KG1 (cell line): ENCODE measurements at regions not wholly inside any gene's neighbourhood (a gene's known extent, or its start where the extent isn't known, plus 50 kb on each side); places are given as distances from the start of the nearest gene placed in this dataset.
"Not testable (repeated sequence)": the region's sequence is repeated elsewhere in the genome, so short reads cannot be mapped to it uniquely, and the experiment has no call there.

Experiments
- DNase-seq: peaks from one replicate; lab custom pipeline; 2025; lab: John Stamatoyannopoulos, UW

DNA sequence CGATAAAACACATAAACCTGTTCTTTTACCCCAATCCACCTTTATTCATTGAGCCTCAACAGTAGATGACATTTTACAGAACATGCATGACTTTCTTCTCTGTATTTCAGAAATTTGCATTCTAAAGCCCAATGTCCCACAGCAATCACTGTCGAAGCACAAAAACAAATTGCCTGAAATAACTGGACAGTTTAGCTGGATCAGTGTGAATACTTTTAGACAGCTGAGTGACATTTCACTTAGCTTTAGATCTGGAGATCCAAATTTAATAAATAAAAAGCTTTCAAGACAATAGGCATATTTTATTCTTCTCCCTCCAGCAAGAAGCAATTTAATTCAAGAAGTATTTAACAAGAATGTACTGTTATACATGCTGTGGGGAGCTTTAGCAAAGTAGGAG is 109.1 kb upstream of the FSCB start:
- no peak for DNase-seq

DNA sequence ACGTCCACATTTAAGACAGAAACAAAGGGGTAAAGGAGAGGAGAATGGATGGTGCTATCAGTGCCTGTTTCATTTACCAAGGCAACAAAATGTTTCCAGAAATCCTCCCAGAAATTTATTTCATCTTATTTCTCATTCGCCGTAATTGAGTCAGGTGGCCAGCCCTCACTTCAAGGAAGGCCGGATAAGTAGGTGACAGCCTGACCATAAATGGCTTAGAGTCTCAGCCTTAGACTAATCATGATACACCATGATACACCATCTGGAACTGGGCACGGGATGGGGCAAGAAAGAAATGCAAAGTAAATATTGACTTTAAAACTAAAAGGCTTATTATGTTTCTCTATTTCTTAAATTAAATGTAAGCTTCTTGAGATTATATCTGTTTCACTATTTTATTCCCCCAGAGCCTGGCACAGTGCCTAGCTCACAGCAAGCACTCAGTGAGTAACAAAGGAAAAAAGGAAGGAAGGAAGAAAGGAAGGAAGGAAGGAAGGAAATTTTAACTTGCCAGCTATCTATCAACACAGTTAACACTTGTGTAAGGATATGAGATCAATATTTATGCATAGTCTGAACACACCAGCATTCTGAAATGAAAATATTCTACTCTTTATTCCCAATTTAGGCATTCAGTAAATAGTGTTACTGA is 106.1 kb upstream of the FSCB start:
- no peak for DNase-seq

DNA sequence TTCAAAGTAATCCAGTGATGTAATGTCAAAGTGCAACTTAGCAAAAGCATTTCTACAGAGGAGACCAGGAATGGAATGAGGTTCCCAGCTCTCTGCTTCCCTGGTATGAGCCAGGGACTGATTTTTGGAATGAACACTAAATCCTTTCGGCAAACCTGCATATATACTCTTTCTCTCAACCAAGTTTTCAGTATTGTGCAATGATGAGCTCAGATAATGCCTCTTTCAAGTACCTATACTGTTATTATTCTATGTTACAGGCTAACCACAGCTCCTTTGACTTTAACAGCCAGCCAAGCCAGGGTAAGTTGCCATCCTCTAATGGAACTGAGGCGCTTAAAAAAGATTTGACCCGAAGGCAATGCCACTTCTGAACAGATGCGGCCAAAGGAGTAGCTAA is 104.9 kb upstream of the FSCB start:
- DNase-seq, result no peak

DNA sequence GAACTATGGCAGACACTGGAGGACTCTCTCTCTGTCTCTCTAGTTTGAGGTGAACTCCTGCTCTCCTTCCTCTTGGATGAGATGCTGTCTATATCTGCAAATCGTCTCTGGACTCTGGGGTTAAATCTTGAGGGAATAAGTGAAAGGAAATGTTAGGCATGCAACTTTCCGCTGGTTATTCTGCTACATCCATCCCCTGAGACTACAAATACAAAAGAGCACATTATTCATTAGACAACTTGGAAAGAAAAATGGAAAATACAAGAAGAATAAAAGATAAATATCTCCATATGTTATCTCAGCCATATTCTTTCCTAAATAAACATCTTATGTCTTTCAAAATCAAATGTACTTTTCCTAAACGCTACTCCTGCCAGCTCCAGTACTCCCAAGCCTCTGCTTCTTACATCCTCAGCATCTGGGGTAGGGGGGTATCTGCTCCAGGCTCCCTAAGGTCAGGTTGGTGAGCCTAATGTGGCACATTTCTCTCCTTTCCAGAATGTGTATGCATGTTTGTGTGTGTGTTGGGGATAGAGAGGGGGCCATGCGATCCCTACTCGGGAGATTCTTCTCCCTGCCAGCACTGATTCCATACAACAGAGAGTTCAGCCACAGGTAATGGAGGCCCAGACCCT is 102.9 kb upstream of the FSCB start:
- no peak for DNase-seq

DNA sequence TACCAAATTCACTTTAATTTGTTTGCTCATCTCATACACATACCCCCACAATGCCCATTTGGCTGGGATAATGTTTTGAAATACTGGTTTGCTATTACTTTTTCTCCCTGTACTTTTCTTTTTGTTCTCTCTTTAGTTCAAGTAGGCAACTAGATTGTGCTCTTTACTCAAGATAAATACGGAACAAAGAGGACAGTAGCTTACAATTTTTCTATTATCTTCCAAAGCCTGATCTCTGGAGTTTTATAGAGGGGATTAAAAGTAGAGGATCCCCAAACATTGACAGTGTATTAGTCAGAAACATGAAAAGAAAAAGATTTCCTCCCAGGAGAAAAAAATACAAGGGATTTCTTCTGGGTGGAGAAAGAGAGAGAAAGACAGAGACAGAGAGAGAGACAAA is 102.1 kb upstream of the FSCB start:
- DNase-seq, result no peak

DNA sequence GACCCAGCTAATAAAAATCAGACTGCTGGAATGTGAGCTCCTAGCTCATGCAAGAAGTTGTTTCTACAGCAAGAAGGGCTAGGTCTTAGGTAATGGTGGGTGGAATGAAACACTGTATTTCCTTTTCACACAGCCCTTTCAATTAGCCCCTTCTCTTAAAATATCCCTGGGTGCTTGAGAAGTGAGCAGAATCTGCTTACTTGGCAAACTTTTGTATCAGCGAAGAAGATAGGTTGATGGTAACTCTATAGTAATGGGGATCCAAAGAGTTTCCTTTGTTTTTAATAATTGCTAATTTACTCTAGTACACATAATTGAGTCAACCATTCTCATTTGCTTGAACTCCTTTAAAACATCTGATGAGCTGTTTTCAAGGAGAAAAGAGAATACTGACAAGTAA is 100.6 kb upstream of the FSCB start:
- no peak for DNase-seq

DNA sequence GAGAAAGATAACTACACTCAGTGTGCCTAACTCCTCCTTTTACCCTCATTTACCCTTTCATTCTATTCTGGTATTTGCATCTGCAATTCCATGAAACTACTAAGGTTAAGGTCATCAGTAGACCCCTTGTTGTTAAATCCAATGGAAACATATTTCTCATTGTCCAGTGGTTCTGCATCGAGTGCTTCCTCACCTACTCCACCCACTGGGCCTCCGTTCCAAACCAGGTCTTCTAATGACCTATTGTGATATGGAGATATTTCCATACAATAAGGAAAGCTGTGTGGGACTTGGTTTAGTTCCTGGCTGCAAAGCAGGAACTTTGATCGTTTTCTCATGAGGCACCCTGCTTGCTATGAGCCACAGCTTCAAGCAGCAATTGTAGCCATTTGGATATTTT is 99.5 kb upstream of the FSCB start:
- no peak for DNase-seq

DNA sequence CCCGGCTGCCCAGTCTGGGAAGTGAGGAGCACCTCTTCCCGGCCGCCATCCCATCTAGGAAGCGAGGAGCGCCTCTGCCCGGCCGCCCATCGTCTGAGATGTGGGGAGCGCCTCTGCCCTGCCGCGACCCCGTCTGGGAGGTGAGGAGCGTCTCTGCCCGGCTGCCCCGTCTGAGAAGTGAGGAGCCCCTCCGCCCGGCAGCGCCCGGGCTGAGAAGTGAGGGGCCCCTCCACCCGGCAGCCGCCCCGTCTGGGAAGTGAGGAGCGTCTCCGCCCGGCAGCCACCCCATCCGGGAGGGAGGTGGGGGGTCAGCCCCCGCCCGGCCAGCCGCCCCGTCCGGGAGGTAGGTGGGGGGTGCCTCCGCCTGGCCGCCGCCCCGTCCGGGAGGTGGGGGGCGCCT is 94.2 kb upstream of the FSCB start:
- DNase-seq, result not testable (repeated sequence)

DNA sequence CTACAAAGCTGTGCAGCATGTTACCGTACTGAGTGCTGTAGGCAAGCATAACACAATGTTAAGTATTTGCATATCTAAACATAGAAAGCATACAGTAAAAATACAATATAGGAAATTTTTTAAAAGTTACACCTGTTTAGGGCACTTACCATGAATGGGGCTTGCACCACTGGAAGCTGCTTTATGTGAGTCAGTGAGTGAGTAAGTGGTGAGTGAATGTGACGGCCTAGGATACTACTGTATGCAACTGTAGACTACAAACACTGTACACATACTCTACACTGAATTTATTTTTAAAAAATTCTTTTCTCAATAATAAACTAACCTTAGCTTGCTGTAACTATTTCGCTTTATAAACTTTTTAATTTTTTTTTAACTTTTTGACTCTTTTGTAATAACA is 82.1 kb upstream of the FSCB start:
- DNase-seq, result no peak

DNA sequence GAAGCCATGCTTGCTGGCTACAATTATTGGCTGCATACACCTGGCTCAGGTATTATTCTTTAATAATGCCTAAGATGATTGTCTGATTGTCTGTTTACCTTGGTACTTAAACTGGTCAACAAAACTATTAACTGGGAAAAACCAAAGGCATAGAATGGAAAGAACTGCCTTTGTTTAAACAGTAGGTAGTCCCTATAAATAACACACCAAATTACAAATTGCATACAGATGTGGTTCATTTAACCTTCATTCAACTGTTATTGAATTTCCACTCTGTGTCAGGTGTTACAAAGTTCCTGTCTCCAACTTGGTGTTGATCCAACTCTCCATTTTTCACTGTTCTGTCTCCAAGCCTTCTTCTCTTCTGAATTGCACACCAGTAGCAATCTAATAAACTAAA is 79.8 kb upstream of the FSCB start:
- no peak for DNase-seq

DNA sequence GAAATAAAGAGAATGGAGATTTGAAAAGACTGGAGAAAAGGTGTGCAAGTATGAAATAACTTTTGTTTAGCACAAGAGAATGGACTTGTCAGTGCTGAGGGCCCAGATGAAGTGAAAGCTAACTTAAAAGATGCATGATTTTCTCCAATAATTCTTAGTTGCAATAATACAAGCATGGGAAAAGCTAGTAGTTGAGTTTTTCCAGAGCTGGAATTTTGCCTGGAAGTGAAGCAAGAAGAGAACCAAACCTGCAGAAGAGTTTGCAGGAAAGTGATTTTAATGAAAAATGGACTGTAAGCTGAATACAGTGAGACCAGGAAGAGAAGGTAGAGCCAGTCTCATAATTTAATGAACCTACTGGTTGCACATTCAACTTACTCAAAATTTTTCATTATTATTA is 69.3 kb upstream of the FSCB start:
- DNase-seq, result no peak

DNA sequence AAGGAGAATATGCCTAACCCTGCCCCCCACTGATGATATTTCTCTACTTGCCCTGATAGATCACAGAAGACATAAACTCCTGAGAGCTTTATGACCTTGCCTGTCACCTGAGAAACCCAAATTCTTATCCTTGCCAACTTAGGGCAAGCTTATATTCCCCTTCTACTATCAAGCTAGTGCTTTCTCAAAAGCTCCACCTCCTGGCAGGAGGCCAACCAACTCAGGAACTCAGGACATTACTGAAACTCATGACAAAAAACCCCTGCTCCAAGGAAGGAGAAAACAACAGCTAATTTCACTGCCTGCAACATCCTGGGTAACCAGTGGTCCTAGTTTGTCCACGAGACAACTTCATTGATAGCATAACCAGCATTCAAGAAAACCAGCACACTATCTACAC is 60.9 kb upstream of the FSCB start:
- DNase-seq, result no peak

DNA sequence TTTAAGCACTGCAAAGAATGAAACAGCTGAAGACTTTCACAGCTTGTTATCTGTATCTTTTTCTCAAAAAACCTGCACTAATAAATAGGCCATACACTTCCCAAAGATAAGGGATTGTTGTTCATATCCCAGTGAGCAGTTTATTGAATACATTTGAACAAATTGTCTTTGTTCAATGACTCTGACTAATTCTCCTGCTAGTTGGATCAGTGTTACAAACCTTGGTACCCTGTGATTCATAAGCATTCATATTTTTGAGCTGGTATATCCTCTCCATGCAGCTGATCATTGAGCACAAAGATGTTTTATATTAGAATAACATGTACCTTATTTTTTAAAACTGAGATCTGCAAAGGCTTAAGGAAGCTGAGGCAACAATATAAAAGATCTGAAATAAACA is 58.9 kb upstream of the FSCB start:
- no peak for DNase-seq

DNA sequence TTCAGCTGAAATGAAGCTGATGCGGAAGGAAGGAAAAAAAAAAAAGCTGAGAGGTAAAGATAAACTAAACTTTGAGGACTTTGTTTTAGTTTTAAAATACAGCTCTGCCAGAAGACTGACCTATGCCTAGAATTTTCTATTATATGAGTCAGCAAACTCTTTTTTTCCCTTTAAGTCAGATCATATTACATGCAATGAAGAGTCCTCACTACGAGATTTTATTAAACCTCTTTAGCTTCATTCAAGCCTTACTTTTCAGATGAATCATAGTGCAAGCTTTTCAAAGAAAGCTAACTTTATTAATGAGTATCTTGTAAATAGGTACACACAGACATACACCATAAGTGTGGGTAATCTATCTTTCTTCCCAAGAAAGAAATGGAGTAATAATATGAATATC is 57.8 kb upstream of the FSCB start:
- no peak for DNase-seq
